H9 (cell line): ENCODE measurements at regions not wholly inside any gene's neighbourhood (a gene's known extent, or its start where the extent isn't known, plus 50 kb on each side); places are given as distances from the start of the nearest gene placed in this dataset.

Experiments used
- DNase-seq: peaks from one replicate; pipeline ENCODE4 v3.0.0-alpha.2; 2017
- H2AFZ ChIP-seq: one replicate; pipeline ENCODE4 v1.6.1; 2013; ENCODE audit warnings: mild to moderate bottlenecking, low read length, control low read depth, moderate library complexity
- H2AK5ac ChIP-seq: 2 replicates; pipeline ENCODE4 v1.6.1; 2013; ENCODE audit warnings: low read length, control low read depth, mixed read lengths; ENCODE audit not compliant: insufficient read length
- H2BK120ac ChIP-seq: one replicate; pipeline ENCODE4 v1.6.1; 2013; ENCODE audit warnings: low read depth, mild to moderate bottlenecking, low read length, control low read depth, inconsistent platforms; ENCODE audit not compliant: poor library complexity, severe bottlenecking
- H2BK12ac ChIP-seq: 2 replicates; pipeline ENCODE4 v1.6.1; 2013; ENCODE audit warnings: low read length, control low read depth, mixed read lengths, low read depth; ENCODE audit not compliant: insufficient read length
- H2BK15ac ChIP-seq: 2 replicates; pipeline ENCODE4 v1.6.1; 2013; ENCODE audit warnings: low read depth, low read length, control low read depth
- H2BK20ac ChIP-seq: one replicate; pipeline ENCODE4 v1.6.1; 2013; ENCODE audit warnings: low read depth, mild to moderate bottlenecking, low read length, control low read depth, inconsistent platforms; ENCODE audit not compliant: poor library complexity, severe bottlenecking
- H2BK5ac ChIP-seq: 2 replicates; pipeline ENCODE4 v1.6.1; 2013; ENCODE audit warnings: low read length, control low read depth, mixed read lengths; ENCODE audit not compliant: insufficient read length
- H3K14ac ChIP-seq: 2 replicates; pipeline ENCODE4 v1.6.1; 2013; ENCODE audit warnings: low read length, control low read depth; ENCODE audit not compliant: insufficient read depth
- H3K18ac ChIP-seq: 2 replicates; pipeline ENCODE4 v1.6.1; 2013; ENCODE audit warnings: low read depth, mild to moderate bottlenecking, mixed read lengths, low read length, control low read depth; ENCODE audit not compliant: insufficient read length
- H3K23ac ChIP-seq: 2 replicates; pipeline ENCODE4 v1.6.1; 2013; ENCODE audit warnings: low read length, control low read depth, mixed read lengths, low read depth; ENCODE audit not compliant: insufficient read length
- H3K23me2 ChIP-seq: 2 replicates; pipeline ENCODE4 v1.6.1; 2013; ENCODE audit warnings: low read depth, mild to moderate bottlenecking, mixed read lengths, low read length, control low read depth; ENCODE audit not compliant: insufficient read length, poor library complexity, severe bottlenecking
- H3K27ac ChIP-seq: 2 replicates; pipeline ENCODE4 v1.5.1; 2013; ENCODE audit warnings: low read length, control low read depth, mixed read lengths, low read depth; ENCODE audit not compliant: insufficient read length
- H3K27me3 ChIP-seq: 2 replicates; pipeline ENCODE4 v1.6.1; 2013; ENCODE audit warnings: low read length, control low read depth, inconsistent platforms; ENCODE audit not compliant: insufficient read depth
- H3K4ac ChIP-seq: 2 replicates; pipeline ENCODE4 v1.6.1; 2013; ENCODE audit warnings: low read depth, mild to moderate bottlenecking, control low read depth, inconsistent platforms, low read length, moderate library complexity
- H3K4me1 ChIP-seq: 2 replicates; pipeline ENCODE4 v1.6.1; 2013; ENCODE audit warnings: low read length, control low read depth, inconsistent platforms; ENCODE audit not compliant: insufficient read depth
- H3K4me2 ChIP-seq: 2 replicates; pipeline ENCODE4 v1.6.1; 2013; ENCODE audit warnings: low read length, control low read depth, mixed read lengths; ENCODE audit not compliant: insufficient read length, insufficient read depth
- H3K56ac ChIP-seq: 2 replicates; pipeline ENCODE4 v1.6.1; 2013; ENCODE audit warnings: low read depth, mild to moderate bottlenecking, mixed read lengths, low read length, control low read depth; ENCODE audit not compliant: insufficient read length
- H3K79me1 ChIP-seq: 2 replicates; pipeline ENCODE4 v1.6.1; 2013; ENCODE audit warnings: low read depth, mild to moderate bottlenecking, moderate library complexity, low read length, control low read depth, inconsistent platforms; ENCODE audit not compliant: insufficient read depth, poor library complexity, severe bottlenecking
- H3K79me2 ChIP-seq: 2 replicates; pipeline ENCODE4 v1.6.1; 2013; ENCODE audit warnings: low read length, control low read depth, inconsistent platforms; ENCODE audit not compliant: insufficient read depth
- H3K9ac ChIP-seq: 2 replicates; pipeline ENCODE4 v1.6.1; 2013; ENCODE audit warnings: low read length, control low read depth, mixed read lengths; ENCODE audit not compliant: insufficient read length; ENCODE audit errors: extremely low read depth
- H3K9me3 ChIP-seq: one replicate; pipeline ENCODE4 v1.6.1; 2013; ENCODE audit warnings: low read depth, low read length, inconsistent platforms; ENCODE audit not compliant: control insufficient read depth
- H3T11ph ChIP-seq: one replicate; pipeline ENCODE4 v1.6.1; 2013; ENCODE audit warnings: mild to moderate bottlenecking, low read length, control low read depth, inconsistent platforms
- H4K20me1 ChIP-seq: one replicate; pipeline ENCODE4 v1.6.1; 2013; ENCODE audit not compliant: control insufficient read depth, insufficient read length, insufficient read depth
- H4K5ac ChIP-seq: 2 replicates; pipeline ENCODE4 v1.6.1; 2013; ENCODE audit warnings: low read depth, mild to moderate bottlenecking, mixed read lengths, low read length, control low read depth; ENCODE audit not compliant: insufficient read length
- H4K8ac ChIP-seq: replicated peaks from 2 replicates; pipeline ENCODE4 v1.6.1; 2013; ENCODE audit warnings: low read length, control low read depth, mixed read lengths, low read depth; ENCODE audit not compliant: insufficient read length
- H4K91ac ChIP-seq: 2 replicates; pipeline ENCODE4 v1.6.1; 2013; ENCODE audit warnings: low read depth, mild to moderate bottlenecking, moderate library complexity, mixed read lengths, low read length, control low read depth; ENCODE audit not compliant: insufficient read length
- H3K27ac Mint-ChIP-seq, 3 experiments: 2 replicates in 2 of 3; 3 replicates in 1 of 3; pipeline ENCODE4 v1.8.0; 2020 to 2021; ENCODE audit warnings: mixed read lengths in 3 of 3, mild to moderate bottlenecking in 1 of 3, moderate library complexity in 1 of 3
- H3K27me3 Mint-ChIP-seq: 2 replicates; pipeline ENCODE4 v1.8.0; 2021; ENCODE audit warnings: low read depth, mild to moderate bottlenecking, moderate library complexity, mixed read lengths
- H3K36me3 Mint-ChIP-seq, 3 experiments: 2 replicates in 2 of 3; 3 replicates in 1 of 3; pipeline ENCODE4 v1.8.0; 2020 to 2021; ENCODE audit warnings: low read depth in 3 of 3, mixed read lengths in 3 of 3; ENCODE audit not compliant: insufficient read depth in 1 of 3
- H3K4me1 Mint-ChIP-seq, 2 experiments: 2 replicates each; pipeline ENCODE4 v1.8.0; 2020; ENCODE audit warnings: mixed read lengths in 2 of 2
- H3K4me3 Mint-ChIP-seq, 2 experiments: 2 replicates in 1 of 2; 3 replicates in 1 of 2; pipeline ENCODE4 v1.8.0; 2020 to 2021; ENCODE audit warnings: mild to moderate bottlenecking in 2 of 2, mixed read lengths in 2 of 2, moderate library complexity in 1 of 2
- H3K9me3 Mint-ChIP-seq, 2 experiments: 2 replicates in 1 of 2; 3 replicates in 1 of 2; pipeline ENCODE4 v1.8.0; 2020; ENCODE audit warnings: mild to moderate bottlenecking in 2 of 2, mixed read lengths in 2 of 2, moderate library complexity in 1 of 2
- WGBS: extraction: QIAGEN DNeasy Blood & Tissue Kit; methylation state at CpG from one replicate; pipeline ENCODE4 v1.1.7; 2013; ENCODE audit warnings: missing lambda C conversion rate, low lambda C conversion rate, mixed read lengths; ENCODE audit not compliant: insufficient read length; ENCODE audit errors: extremely low coverage; 5-methylcytosine and 5-hydroxymethylcytosine counted together
- TF ChIP-seq, protein P1 (sequence below): fragments of 200-600 bp; sonication (generic); conservative IDR thresholded peaks from 3 replicates; pipeline ENCODE4 v1.8.0; 2021; ENCODE audit warnings: antibody characterized with exemption, mild to moderate bottlenecking

DNA sequence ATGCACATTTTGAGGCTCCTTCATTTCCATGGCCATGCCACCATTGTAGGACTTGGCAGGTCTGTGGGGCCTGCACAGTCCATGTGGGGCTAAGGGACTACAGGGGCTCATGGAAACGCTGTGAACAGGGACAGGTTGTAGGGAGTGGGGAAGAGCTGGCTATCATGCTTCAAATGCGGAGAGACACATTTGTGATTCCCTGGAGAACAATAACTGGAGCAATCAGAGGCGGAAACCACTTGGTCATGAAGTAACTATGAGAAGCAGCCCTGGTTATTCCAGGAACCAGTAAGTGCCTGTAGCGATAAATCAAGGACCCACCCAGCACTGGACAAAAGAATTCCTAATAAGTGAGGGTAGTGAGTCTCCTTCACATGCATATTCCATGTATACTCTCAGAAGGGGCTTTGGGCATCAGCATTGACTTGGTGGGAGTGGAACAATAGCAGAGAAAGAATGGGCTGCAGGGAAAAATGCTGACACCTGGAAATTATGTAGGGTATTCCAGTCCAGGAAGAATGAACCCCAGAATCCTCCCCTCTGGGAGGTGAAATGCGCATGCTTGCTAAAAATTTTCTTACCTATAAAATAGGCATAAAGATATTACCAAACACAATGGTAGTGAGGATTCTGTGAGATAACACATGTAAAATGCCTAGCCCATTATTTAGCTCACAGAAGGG lies 251.4 kb upstream of the ROPN1 start:
- Mint-ChIP-seq H3K27me3 (no peaks in the 10 kb centered on the region), H3K9me3 (no peaks in the 10 kb centered on the region), H3K4me3 (no peak overlapping the region), H3K36me3 (no peaks in the 10 kb centered on the region), H3K27ac (no peak overlapping the region), H3K4me1 (no peaks in the 10 kb centered on the region)
- Histone ChIP-seq H3K4me2 (no peak overlapping the region), H2AFZ (no peak overlapping the region), H4K91ac (no peak overlapping the region), H3K79me1 (no peaks in the 10 kb centered on the region), H3K79me2 (no peaks in the 10 kb centered on the region), H2BK120ac (no peak overlapping the region), H3K18ac (no peak overlapping the region), H3K14ac (no peak overlapping the region; the same call in 1 of the 2 replicates), H2BK5ac (no peak overlapping the region), H3K9ac (no peak overlapping the region), H3K56ac (no peak overlapping the region), H3K4ac (no peak overlapping the region), H2BK15ac (no peak overlapping the region), H3K4me1 (no peaks in the 10 kb centered on the region), H3K27me3 (no peaks in the 10 kb centered on the region), H4K8ac (no peak overlapping the region), H3K23ac (no peak overlapping the region), H2AK5ac (no peak overlapping the region), H4K20me1 (no peaks in the 10 kb centered on the region), H2BK20ac (no peak overlapping the region), H3T11ph (no peak overlapping the region), H3K27ac (no peak overlapping the region), H4K5ac (no peak overlapping the region), H2BK12ac (no peak overlapping the region), H3K23me2 (no peaks in the 10 kb centered on the region), H3K9me3 (no peaks in the 10 kb centered on the region)
- TF ChIP-seq, protein P1, sequence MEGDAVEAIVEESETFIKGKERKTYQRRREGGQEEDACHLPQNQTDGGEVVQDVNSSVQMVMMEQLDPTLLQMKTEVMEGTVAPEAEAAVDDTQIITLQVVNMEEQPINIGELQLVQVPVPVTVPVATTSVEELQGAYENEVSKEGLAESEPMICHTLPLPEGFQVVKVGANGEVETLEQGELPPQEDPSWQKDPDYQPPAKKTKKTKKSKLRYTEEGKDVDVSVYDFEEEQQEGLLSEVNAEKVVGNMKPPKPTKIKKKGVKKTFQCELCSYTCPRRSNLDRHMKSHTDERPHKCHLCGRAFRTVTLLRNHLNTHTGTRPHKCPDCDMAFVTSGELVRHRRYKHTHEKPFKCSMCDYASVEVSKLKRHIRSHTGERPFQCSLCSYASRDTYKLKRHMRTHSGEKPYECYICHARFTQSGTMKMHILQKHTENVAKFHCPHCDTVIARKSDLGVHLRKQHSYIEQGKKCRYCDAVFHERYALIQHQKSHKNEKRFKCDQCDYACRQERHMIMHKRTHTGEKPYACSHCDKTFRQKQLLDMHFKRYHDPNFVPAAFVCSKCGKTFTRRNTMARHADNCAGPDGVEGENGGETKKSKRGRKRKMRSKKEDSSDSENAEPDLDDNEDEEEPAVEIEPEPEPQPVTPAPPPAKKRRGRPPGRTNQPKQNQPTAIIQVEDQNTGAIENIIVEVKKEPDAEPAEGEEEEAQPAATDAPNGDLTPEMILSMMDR = no peak
- no peak for DNase-seq
- WGBS = no CpG with 5 or more reads among the region's 5 CpGs
